GM12891 (cell line): ENCODE measurements at regions not wholly inside any gene's neighbourhood (a gene's known extent, or its start where the extent isn't known, plus 50 kb on each side); places are given as distances from the start of the nearest gene placed in this dataset.
"Not testable (repeated sequence)": the region's sequence is repeated elsewhere in the genome, so short reads cannot be mapped to it uniquely, and the experiment has no call there.

Experiments used
- DNase-seq: peaks from one replicate; pipeline ENCODE4 v3.0.0; 2011; ENCODE audit warnings: low spot score; ENCODE audit not compliant: insufficient read length
- FAIRE-seq: peaks from 2 replicates; lab custom pipeline; 2011; peaks lifted over from hg19 to GRCh38; lab: Jason Lieb, UNC
- PAX5 ChIP-seq: IDR thresholded peaks from 2 replicates; pipeline ENCODE4 v1.6.1; 2011; ENCODE audit warnings: low read length, moderate library complexity, mild to moderate bottlenecking; ENCODE audit not compliant: insufficient read depth, severe bottlenecking
- POLR2A ChIP-seq: IDR thresholded peaks from 2 replicates; pipeline ENCODE4 v1.6.1; 2011; ENCODE audit warnings: low read depth, low read length, control low read depth
- POLR2AphosphoS5 ChIP-seq: IDR thresholded peaks from 2 replicates; pipeline ENCODE4 v1.6.1; 2011; ENCODE audit warnings: low read depth, low read length, control low read depth
- POU2F2 ChIP-seq: IDR thresholded peaks from 2 replicates; pipeline ENCODE4 v1.6.1; 2011; ENCODE audit warnings: low read depth, mild to moderate bottlenecking, control low read depth, low read length, moderate library complexity
- SPI1 ChIP-seq: IDR thresholded peaks from 2 replicates; pipeline ENCODE4 v1.6.1; 2011; ENCODE audit warnings: low read depth, low read length, control low read depth
- TAF1 ChIP-seq: IDR thresholded peaks from 2 replicates; pipeline ENCODE4 v1.6.1; 2011; ENCODE audit warnings: low read depth, low read length, control low read depth

DNA sequence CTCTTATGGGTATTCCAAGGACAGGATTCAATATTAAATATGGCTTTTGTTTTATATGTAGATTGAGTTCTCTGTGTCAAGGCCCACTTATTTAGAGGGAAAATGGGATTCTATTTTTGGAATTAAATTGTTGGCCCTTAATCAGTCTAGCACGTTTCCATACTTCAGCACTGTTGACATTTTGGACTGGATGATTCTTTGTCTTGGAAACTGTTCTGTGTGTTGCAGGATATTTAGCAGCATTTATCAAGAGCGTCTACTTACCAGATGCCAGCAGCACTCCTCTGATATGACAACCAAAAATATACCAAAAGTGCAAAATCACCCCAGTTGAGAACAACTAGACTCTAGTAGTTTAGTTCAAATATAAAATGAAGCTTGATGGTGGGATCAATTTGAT, 1027.0 kb upstream of the COX7C start:
- FAIRE-seq (no peak), DNase-seq (no peak)

DNA sequence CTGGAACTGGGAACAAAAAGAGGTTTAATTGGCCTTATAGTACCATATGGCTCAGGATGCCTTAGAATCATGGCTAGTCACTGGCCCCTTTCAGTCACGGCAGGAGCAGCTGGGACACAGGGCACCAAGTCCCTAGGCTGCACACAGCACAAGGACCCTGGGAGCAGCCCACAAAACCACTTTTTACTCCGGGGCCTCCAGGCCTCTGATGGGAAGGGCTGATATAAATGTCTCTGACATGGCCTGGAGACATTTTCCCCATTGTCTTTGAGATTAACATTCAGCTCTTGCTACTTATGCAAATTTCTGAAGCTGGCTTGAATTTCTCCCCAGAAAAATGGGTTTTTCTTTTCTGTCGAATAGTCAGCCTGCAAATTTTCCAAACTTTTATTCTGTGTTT, 1026.4 kb upstream of the COX7C start:
- FAIRE-seq (no peak), DNase-seq (no peak)
- no peak for TF ChIP-seq TAF1
- no peak for TF ChIP-seq POU2F2
- no peak for TF ChIP-seq POLR2A
- no peak for TF ChIP-seq PAX5
- TF ChIP-seq SPI1, result no peak
- TF ChIP-seq POLR2AphosphoS5, result no peak

More for the DNA sequence above, 1027.0 kb upstream of the COX7C start:
- no peak for TF ChIP-seq PAX5
- no peak for TF ChIP-seq POU2F2
- no peak for TF ChIP-seq SPI1
- TF ChIP-seq POLR2A, result no peak
- TF ChIP-seq POLR2AphosphoS5, result no peak
- no peak for TF ChIP-seq TAF1

DNA sequence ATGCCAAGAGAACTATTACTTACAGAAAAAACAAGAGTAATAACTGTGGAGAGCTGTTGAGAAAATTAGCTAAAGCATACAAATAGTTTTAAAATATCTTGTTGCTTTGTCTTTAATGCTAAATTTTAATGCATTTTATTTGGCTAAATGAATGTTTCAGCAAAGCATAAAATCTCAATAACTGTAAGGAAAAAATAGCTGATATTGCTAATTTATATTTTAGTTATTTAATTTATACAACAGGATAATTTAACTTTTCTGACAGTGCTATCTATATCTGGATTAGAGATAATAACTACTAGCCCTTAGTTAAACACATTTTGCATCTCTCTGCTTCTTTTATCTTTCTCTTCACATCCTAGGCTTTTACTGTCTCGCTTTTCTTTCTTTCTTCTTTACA, 1014.9 kb upstream of the COX7C start:
- DNase-seq (no peak), FAIRE-seq (no peak)
- TF ChIP-seq POLR2AphosphoS5 (no peak), POU2F2 (no peak), POLR2A (no peak), SPI1 (no peak)

DNA sequence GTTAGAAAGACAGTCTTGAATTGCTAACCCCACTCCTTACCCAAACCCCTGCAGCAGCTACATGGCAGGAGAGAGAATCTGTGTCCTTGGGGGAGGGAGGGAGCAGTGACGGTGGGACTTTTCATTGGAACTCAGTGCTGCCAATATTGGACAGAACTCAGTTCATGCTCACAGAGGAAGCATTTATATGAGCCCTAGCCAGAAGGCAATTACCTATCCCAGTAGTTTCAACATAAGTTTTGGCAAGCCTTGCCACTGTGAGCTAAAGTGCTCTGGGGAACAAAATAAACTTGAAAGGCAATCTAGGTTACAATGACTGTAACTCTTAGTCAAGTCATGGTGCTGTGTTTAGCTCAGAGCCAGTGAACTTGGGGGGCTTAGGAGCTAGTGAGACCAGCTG, 1013.4 kb upstream of the COX7C start:
- TF ChIP-seq POLR2AphosphoS5 (no peak), POLR2A (no peak), TAF1 (no peak), PAX5 (no peak), SPI1 (no peak), POU2F2 (no peak)
- FAIRE-seq (no peak), DNase-seq (no peak)

DNA sequence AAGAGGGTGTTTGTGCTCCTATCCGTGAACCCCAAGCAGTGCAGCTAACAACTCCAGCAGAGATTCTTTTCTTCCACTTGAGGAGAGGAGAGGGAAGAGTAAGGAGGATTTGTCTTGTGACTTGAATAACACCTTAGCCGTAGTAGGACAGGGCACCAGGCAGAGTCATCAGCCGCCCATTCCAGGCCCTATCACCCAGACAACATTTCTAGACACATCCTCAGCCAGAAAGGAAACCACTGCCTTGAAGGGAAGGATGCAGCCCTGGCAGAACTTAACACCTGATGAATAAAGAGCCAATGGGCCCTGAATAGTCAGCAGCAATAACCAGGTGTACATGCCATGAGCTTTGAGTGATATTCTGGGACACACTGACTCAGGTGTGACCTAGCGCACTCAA, 1013.0 kb upstream of the COX7C start:
- FAIRE-seq (no peak), DNase-seq (no peak)
- no peak for TF ChIP-seq POLR2A
- no peak for TF ChIP-seq TAF1

DNA sequence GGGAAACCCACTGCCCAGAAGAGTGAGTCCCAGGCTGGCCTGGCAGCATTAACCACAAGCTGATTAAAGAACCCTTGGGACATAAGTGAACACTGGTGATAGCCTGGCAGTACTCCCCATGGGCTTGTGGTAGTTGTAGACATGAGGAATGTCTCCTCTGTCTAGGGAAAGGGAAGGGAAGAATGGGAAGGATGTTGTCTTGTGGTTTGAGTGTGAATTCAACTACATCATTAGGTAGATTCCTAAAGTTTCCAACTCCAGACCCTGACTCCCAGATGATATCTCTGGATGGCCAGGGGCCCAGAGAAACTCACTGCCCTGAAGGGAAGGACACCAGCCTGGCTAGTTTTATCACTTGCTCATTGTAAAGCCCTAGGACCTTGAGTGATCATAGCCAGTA, 1012.4 kb upstream of the COX7C start:
- DNase-seq (no peak), FAIRE-seq (no peak)
- no peak for TF ChIP-seq PAX5
- TF ChIP-seq SPI1, result no peak
- no peak for TF ChIP-seq POLR2A
- TF ChIP-seq POU2F2, result no peak
- TF ChIP-seq POLR2AphosphoS5, result no peak
- TF ChIP-seq TAF1, result no peak

DNA sequence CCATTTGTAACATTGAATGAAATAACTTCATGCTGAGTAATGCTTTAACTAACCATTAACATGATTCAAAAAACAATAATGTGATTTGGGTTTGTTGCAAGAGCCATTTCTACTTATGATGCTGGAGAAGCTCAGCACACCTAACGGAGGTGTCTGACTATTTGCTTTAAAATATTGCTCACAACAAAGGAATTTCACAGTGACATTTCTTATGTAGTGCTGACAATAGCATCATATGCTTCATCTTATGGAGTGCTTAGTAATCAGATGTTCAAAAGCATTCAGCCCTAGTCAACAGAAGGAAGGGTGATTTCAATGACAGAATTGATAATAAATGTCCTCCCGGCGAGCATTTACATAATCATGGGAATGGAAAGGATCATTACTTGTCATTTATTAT, 1003.3 kb upstream of the COX7C start:
- no peak for TF ChIP-seq PAX5
- TF ChIP-seq SPI1, result no peak
- TF ChIP-seq TAF1, result no peak
- TF ChIP-seq POLR2AphosphoS5, result no peak
- TF ChIP-seq POU2F2, result no peak
- no peak for TF ChIP-seq POLR2A
- DNase-seq (no peak), FAIRE-seq (no peak)

DNA sequence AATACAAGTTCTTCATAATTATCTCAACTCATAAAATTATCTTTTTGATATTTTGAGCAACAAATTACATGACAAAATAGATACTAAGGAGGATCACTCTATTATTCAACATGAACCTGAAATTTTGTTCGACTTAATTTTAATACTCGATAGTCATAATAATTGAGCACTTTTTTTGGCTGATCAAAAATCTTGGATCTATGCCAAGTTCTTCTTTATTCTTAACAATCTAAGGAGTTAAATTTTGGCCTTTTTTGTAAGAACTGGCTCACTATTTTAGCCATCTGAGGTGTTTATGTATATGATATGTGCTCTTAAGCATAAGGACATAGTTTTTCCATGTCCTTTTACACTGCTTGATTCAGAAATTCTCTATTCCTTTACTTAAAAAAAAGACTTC, 996.1 kb upstream of the COX7C start:
- TF ChIP-seq TAF1, result no peak
- TF ChIP-seq SPI1, result no peak
- no peak for TF ChIP-seq PAX5
- no peak for TF ChIP-seq POLR2A
- TF ChIP-seq POU2F2, result no peak
- no peak for TF ChIP-seq POLR2AphosphoS5
- DNase-seq (no peak), FAIRE-seq (no peak)

DNA sequence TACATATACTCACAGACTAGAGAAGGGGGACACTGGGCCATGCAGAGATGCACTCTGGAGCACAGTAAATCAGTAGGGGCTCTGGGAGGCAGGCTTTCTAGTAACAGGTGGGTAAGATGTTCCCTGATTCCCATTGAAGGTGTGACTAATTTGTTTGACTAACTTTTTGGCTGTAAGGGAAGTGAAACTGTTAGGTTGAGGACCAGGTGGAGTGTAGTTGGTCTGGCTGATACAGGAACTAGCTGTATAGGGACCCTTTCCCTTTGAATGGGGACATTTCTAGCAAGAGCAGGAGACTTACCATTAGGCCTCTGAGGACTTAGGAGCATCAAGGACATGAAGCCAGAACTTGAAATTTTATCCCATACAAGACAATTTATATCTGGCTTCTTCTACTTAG, 989.6 kb upstream of the COX7C start:
- FAIRE-seq, result no peak
- no peak for DNase-seq
- TF ChIP-seq POLR2AphosphoS5 (no peak), PAX5 (no peak), SPI1 (peak; percentile 58), TAF1 (no peak)

DNA sequence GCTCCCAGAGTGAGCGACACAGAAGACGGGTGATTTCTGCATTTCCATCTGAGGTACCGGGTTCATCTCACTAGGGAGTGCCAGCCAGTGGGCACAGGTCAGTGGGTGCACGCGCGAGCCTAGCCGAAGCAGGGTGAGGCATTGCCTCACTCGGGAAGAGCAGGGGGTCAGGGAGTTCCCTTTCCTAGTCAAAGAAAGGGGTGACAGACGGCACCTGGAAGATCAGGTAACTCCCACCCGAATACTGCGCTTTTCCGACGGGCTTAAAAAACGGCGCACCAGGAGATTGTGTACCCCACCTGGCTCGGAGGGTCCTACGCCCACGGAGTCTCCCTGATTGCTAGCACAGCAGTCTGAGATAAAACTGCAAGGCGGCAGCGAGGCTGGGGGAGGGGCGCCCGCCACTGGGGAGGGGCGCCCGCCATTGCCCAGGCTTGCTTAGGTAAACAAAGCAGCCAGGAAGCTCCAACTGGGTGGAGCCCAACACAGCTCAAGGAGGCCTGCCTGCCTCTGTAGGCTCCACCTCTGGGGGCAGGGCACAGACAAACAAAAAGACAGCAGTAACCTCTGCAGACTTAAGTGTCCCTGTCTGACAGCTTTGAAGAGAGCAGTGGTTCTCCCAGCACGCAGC, 979.1 kb upstream of the COX7C start:
- DNase-seq, FAIRE-seq: not testable (repeated sequence)

DNA sequence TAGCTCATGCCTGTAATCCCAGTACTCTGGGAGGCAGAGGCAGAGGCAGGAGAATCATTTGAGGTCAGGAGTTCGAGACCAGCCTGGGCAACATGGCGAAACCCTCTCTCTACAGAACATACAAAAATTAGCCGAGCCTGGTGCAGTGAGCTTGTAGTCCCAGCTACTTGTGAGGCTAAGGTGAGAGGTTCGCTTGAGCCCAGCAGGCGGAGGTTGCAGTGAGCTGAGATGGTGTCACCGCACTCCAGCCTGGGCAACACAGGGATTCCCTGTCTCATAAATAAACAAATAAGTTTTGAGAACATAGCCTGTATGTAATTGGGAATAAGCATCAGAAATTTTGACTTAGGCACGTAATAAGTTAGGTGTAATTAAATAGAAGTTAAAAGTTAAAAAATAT, 971.7 kb upstream of the COX7C start:
- no peak for TF ChIP-seq POU2F2
- no peak for TF ChIP-seq POLR2AphosphoS5
- no peak for TF ChIP-seq SPI1
- no peak for TF ChIP-seq PAX5
- no peak for TF ChIP-seq POLR2A
- TF ChIP-seq TAF1, result no peak
- no peak for DNase-seq
- FAIRE-seq, result no peak
